HepG2 (cell line): ENCODE measurements at regions not wholly inside any gene's neighbourhood (a gene's known extent, or its start where the extent isn't known, plus 50 kb on each side); places are given as distances from the start of the nearest gene placed in this dataset.

ENCODE experiments used
- ATAC-seq: fragments of 200-7000 bp; cut with Tn5 transposase; 3 replicates; pipeline ENCODE4 v1.9.1; 2020; ENCODE audit warnings: mild to moderate bottlenecking, moderate library complexity
- BruUV-seq: library from RNA; stranded (reverse); fragments of 400-500 nt; replicated peaks from 2 replicates; lab custom pipeline; 2021; lab: Mats Ljungman, UMichigan
- CTCF ChIA-PET: fragments of 300-600 bp; formaldehyde crosslinking; extraction: SDS; loops from one replicate; lab custom pipeline; 2021; ENCODE audit warnings: low total read pairs, inconsistent platforms, low intra/inter-chr PET ratio; lab: Yijun Ruan, JAX
- POLR2A ChIA-PET: fragments of 350-600 bp; sonication (Branson Sonifier 250); formaldehyde crosslinking; loops from one replicate; lab custom pipeline; 2020; ENCODE audit warnings: antibody characterized with exemption, inconsistent platforms; lab: Yijun Ruan, JAX
- DNase-seq: peaks from one replicate; pipeline ENCODE4 v3.0.0-alpha.2; 2015; ENCODE audit warnings: low spot score
- FAIRE-seq: peaks from 3 replicates; lab custom pipeline; 2011; peaks lifted over from hg19 to GRCh38; lab: Jason Lieb, UNC
- H2AFZ ChIP-seq: one replicate; pipeline ENCODE4 v1.6.1; 2011; ENCODE audit warnings: low read length, inconsistent platforms
- H3K27ac ChIP-seq: fragments of 300-600 bp; 3 replicates; pipeline ENCODE4 v1.8.0; 2011; ENCODE audit warnings: mixed run types, mild to moderate bottlenecking, mixed read lengths, low read length, inconsistent platforms; ENCODE audit not compliant: insufficient read depth; ENCODE audit errors: extremely low read length
- H3K27me3 ChIP-seq, 2 experiments: fragments of 200-600 bp in 1 of 2; 2 replicates in 1 of 2; 3 replicates in 1 of 2; pipeline versions ENCODE4 v1.6.0 to v1.8.0; 2011; ENCODE audit warnings: low read length in 2 of 2, mild to moderate bottlenecking in 2 of 2, moderate library complexity in 2 of 2, inconsistent platforms in 1 of 2; ENCODE audit not compliant: insufficient read depth in 2 of 2, control insufficient read depth in 1 of 2
- H3K36me3 ChIP-seq, 2 experiments: fragments of 200-600 bp in 1 of 2; replicated peaks in 1 of 2; 2 replicates in 1 of 2; 3 replicates in 1 of 2; pipeline versions ENCODE4 v1.5.1 to v1.8.0; 2011; ENCODE audit warnings: low read length in 2 of 2, inconsistent platforms in 1 of 2; ENCODE audit not compliant: insufficient read depth in 2 of 2, control insufficient read depth in 1 of 2
- H3K4me1 ChIP-seq: 2 replicates; pipeline ENCODE4 v1.5.1; 2012; ENCODE audit warnings: low read length, inconsistent platforms; ENCODE audit not compliant: insufficient read depth
- H3K4me2 ChIP-seq: 2 replicates; pipeline ENCODE4 v1.6.0; 2011; ENCODE audit warnings: low read depth, low read length, inconsistent platforms
- H3K4me3 ChIP-seq, 3 experiments: fragments of 200-600 bp in 1 of 3; sonication (generic), shearing (Covaris generic) in 1 of 3; replicated peaks in 1 of 3; 2 replicates each; pipeline ENCODE4 v1.5.1; 2011 to 2016; ENCODE audit warnings: low read length in 3 of 3, inconsistent platforms in 2 of 3, low read depth in 2 of 3, mild to moderate bottlenecking in 2 of 3, control low read depth in 1 of 3, mixed read lengths in 1 of 3; ENCODE audit not compliant: insufficient read depth in 1 of 3
- H3K79me2 ChIP-seq: one replicate; pipeline ENCODE4 v1.6.1; 2011; ENCODE audit warnings: low read length, inconsistent platforms; ENCODE audit not compliant: insufficient read depth
- H3K9ac ChIP-seq: 2 replicates; pipeline ENCODE4 v1.6.0; 2011; ENCODE audit warnings: mild to moderate bottlenecking, low read depth, low read length, inconsistent platforms; ENCODE audit not compliant: insufficient read depth
- H3K9me3 ChIP-seq: 2 replicates; pipeline ENCODE4 v1.5.1; 2012; ENCODE audit warnings: mild to moderate bottlenecking, low read length
- H4K20me1 ChIP-seq: 2 replicates; pipeline ENCODE4 v1.6.0; 2011; ENCODE audit warnings: inconsistent platforms, mild to moderate bottlenecking, low read length, moderate library complexity; ENCODE audit not compliant: insufficient read depth
- NR2F2 ChIP-seq: IDR thresholded peaks from 2 replicates; pipeline ENCODE4 v1.6.1; 2012; ENCODE audit warnings: low read depth, inconsistent platforms, borderline replicate concordance
- PHF5A ChIP-seq: IDR thresholded peaks from one replicate; pipeline ENCODE4 v1.6.1; 2018; ENCODE audit warnings: low read depth, missing genetic modification reagents; ENCODE audit not compliant: unreplicated experiment
- POLR2AphosphoS5 ChIP-seq: IDR thresholded peaks from 2 replicates; pipeline ENCODE4 v1.6.1; 2012; ENCODE audit warnings: low read depth, low read length
- ZNF296 ChIP-seq: sonication (generic); formaldehyde crosslinking; conservative IDR thresholded peaks from 2 replicates; pipeline ENCODE4 v1.5.0; 2020; ENCODE audit warnings: mild to moderate bottlenecking, missing genetic modification reagents
- ZNF652 ChIP-seq: IDR thresholded peaks from 2 replicates; pipeline ENCODE4 v1.6.1; 2016; ENCODE audit warnings: low read depth, borderline replicate concordance
- WGBS: methylation state at CpG from one replicate; pipeline ENCODE4 v1.1.6; 2017; ENCODE audit warnings: low lambda C conversion rate; 5-methylcytosine and 5-hydroxymethylcytosine counted together
- in situ Hi-C: cut with HindIII; loops from 2 replicates; pipeline ENCODE4 v1.10.0; 2017; ENCODE audit warnings: low pct_unique_long_range_greater_than_20kb; ENCODE audit not compliant: extremely low pct_ligation_motif_present
- intact Hi-C: fragments of 100-400 bp; cut with micrococcal nuclease; formaldehyde crosslinking; loops from one replicate; pipeline ENCODE4 v1.10.0; 2022; ENCODE audit not compliant: unreplicated experiment
- TF ChIP-seq, protein P1 (sequence below): IDR thresholded peaks from 2 replicates; pipeline ENCODE4 v1.6.1; 2016; ENCODE audit warnings: missing compliant biosample characterization, missing genetic modification reagents, borderline replicate concordance
- TF ChIP-seq, protein P2 (sequence below): sonication (generic); formaldehyde crosslinking; IDR thresholded peaks from 2 replicates; pipeline ENCODE4 v1.5.1; 2020; ENCODE audit warnings: mild to moderate bottlenecking, moderate library complexity, missing genetic modification reagents

DNA sequence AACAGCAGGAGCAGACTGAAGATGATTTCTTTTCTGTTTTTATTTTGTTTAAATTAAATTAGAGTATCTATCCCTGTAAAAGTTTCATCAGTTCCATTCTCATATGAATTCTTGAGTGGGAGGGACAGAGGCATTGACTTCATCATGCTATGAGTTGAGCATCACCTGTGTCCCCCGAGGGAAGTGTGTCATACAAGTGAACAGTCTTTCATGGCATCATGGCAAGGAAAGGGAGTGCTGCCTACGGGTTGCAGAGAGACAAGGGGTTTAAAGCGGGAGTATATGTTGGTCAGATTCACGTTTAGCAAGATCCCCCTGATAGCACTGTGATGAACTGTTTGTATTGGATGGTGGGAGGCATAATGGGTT, 52.7 kb upstream of the HIF1A start (continued):
- no peak for TF ChIP-seq ZNF296
- TF ChIP-seq, all 625 proteins: peak for 0

DNA sequence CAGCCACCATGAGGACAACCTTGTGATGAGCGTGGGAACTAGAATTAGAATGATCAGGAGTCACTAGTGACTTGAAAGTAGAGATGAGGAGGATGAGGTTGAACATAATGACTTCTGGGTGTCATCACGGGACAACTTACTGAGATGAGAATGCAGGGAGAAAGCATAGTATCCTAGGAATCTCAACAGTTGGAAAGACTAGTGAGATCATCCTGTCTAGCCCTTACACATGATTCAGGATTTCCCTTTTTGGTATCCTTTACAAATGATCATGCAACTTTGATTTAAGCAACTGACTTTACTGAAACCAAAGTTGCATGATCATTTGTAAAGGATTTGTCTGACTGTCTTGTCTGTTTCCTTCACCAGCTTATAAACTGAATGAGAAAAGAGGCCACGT, 51.8 kb upstream of the HIF1A start:
- no peak for DNase-seq
- H4K20me1 ChIP-seq = no peaks in the 10 kb centered on the region
- no peaks in the 10 kb centered on the region for H3K9me3 ChIP-seq
- intact Hi-C loops = no loop called here
- WGBS = 7% methylated on average over 3 of the region's 3 CpGs
- ChIA-PET CTCF (no interaction called here), POLR2A (no interaction called here)
- H3K4me3 ChIP-seq = no peak overlapping the region
- BruUV-seq = no TSS peak
- H3K4me1 ChIP-seq = no peaks in the 10 kb centered on the region
- H3K9ac ChIP-seq = no peak overlapping the region
- peaks cover 0 to 18% of the 10 kb centered on the region in 2 experiments; a peak in 2 of 5 replicates for H3K27me3 ChIP-seq
- in situ Hi-C loops = no loop called here
- H2AFZ ChIP-seq = no peak overlapping the region
- H3K79me2 ChIP-seq = no peaks in the 10 kb centered on the region
- H3K4me2 ChIP-seq = no peak overlapping the region
- TF ChIP-seq POLR2AphosphoS5 (no peak), NR2F2 (no peak), PHF5A (no peak), ZNF652 (CRISPR knock-in tag) (no peak)
- TF ChIP-seq, protein P1, sequence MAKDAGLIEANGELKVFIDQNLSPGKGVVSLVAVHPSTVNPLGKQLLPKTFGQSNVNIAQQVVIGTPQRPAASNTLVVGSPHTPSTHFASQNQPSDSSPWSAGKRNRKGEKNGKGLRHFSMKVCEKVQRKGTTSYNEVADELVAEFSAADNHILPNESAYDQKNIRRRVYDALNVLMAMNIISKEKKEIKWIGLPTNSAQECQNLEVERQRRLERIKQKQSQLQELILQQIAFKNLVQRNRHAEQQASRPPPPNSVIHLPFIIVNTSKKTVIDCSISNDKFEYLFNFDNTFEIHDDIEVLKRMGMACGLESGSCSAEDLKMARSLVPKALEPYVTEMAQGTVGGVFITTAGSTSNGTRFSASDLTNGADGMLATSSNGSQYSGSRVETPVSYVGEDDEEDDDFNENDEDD (CRISPR knock-in tag) = no peak
- TF ChIP-seq, protein P2, sequence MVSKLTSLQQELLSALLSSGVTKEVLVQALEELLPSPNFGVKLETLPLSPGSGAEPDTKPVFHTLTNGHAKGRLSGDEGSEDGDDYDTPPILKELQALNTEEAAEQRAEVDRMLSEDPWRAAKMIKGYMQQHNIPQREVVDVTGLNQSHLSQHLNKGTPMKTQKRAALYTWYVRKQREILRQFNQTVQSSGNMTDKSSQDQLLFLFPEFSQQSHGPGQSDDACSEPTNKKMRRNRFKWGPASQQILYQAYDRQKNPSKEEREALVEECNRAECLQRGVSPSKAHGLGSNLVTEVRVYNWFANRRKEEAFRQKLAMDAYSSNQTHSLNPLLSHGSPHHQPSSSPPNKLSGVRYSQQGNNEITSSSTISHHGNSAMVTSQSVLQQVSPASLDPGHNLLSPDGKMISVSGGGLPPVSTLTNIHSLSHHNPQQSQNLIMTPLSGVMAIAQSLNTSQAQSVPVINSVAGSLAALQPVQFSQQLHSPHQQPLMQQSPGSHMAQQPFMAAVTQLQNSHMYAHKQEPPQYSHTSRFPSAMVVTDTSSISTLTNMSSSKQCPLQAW = no peak
- no peak for FAIRE-seq
- no peak for ATAC-seq
- no peak overlapping the region for H3K27ac ChIP-seq
- no peaks in the 10 kb centered on the region for H3K36me3 ChIP-seq
